ENCODE measurements at regions not wholly inside any gene's neighbourhood (a gene's known extent, or its start where the extent isn't known, plus 50 kb on each side); places are given as distances from the start of the nearest gene placed in this dataset.
A peak's percentile ranks its signal among the peaks of the same experiment; 100 is the strongest.

- DNase-seq (ENCODE audit: low read depth in 4 of 4, low spot score in 3 of 4) = no peak
These were observed 241.4 kb downstream of the TOMM20 start for GRCh38 chr1:234887016-234887900.

- no peak for DNase-seq (ENCODE audit: low read depth in 4 of 4, low spot score in 3 of 4)
These were observed 242.3 kb downstream of the TOMM20 start for GRCh38 chr1:234886081-234886984.

GRCh38 chr1:234885601-234886000 is 243.0 kb downstream of the TOMM20 start:
- DNase-seq (ENCODE audit: low read depth in 4 of 4, low spot score in 3 of 4) = no peak

GRCh38 chr1:234884701-234885100 is 243.9 kb downstream of the TOMM20 start:
- no peak for DNase-seq (ENCODE audit: low read depth in 4 of 4, low spot score in 3 of 4)

- DNase-seq (ENCODE audit: low read depth in 4 of 4, low spot score in 3 of 4) = no peak
These were observed 244.6 kb downstream of the TOMM20 start for GRCh38 chr1:234884006-234884405.

- no peak for DNase-seq (ENCODE audit: low read depth in 4 of 4, low spot score in 3 of 4)
These were observed 245.7 kb downstream of the TOMM20 start for GRCh38 chr1:234882898-234883297.

GRCh38 chr1:234881893-234882771 is 246.5 kb downstream of the TOMM20 start:
- peak in 1 of 4 donors; percentile 53 for DNase-seq (ENCODE audit: low read depth in 4 of 4, low spot score in 3 of 4)

GRCh38 chr1:234879147-234880080 is 249.2 kb downstream of the TOMM20 start:
- no peak for DNase-seq (ENCODE audit: low read depth in 4 of 4, low spot score in 3 of 4)

GRCh38 chr1:234878288-234878687 is 250.3 kb downstream of the TOMM20 start:
- DNase-seq (ENCODE audit: low read depth in 4 of 4, low spot score in 3 of 4) = no peak

GRCh38 chr1:234877761-234878160 is 250.9 kb downstream of the TOMM20 start:
- no peak for DNase-seq (ENCODE audit: low read depth in 4 of 4, low spot score in 3 of 4)

- peak in 1 of 4 donors; percentile 33 for DNase-seq (ENCODE audit: low read depth in 4 of 4, low spot score in 3 of 4)
These were observed 252.4 kb downstream of the TOMM20 start for GRCh38 chr1:234875953-234876855.

GRCh38 chr1:234875328-234875952 is 253.2 kb downstream of the TOMM20 start:
- no peak for DNase-seq (ENCODE audit: low read depth in 4 of 4, low spot score in 3 of 4)

GRCh38 chr1:234874291-234875288 is 254.0 kb downstream of the TOMM20 start:
- no peak for DNase-seq (ENCODE audit: low read depth in 4 of 4, low spot score in 3 of 4)

GRCh38 chr1:234871710-234872271 is 256.8 kb downstream of the TOMM20 start:
- DNase-seq (ENCODE audit: low read depth in 4 of 4, low spot score in 3 of 4) = no peak

GRCh38 chr1:234871039-234871709 is 257.5 kb downstream of the TOMM20 start:
- no peak for DNase-seq (ENCODE audit: low read depth in 4 of 4, low spot score in 3 of 4)
